H1 (cell line): ENCODE measurements at regions not wholly inside any gene's neighbourhood (a gene's known extent, or its start where the extent isn't known, plus 50 kb on each side); places are given as distances from the start of the nearest gene placed in this dataset.

ENCODE experiments used
- CBX8 ChIP-seq: fragments of 300-800, 300-1000 bp; sonication (generic); IDR thresholded peaks from 2 replicates; pipeline ENCODE4 v1.7.1; 2016; ENCODE audit warnings: low read depth, low read length, borderline replicate concordance
- CHD2 ChIP-seq: IDR thresholded peaks from 2 replicates; pipeline ENCODE4 v1.6.1; 2012; ENCODE audit warnings: low read length, improper control_type of control experiment
- EGR1 ChIP-seq: IDR thresholded peaks from 2 replicates; pipeline ENCODE4 v1.6.1; 2011; ENCODE audit warnings: low read depth, low read length, borderline replicate concordance
- EP300 ChIP-seq, 2 experiments: IDR thresholded peaks; 1 replicate in 1 of 2; 2 replicates in 1 of 2; pipeline ENCODE4 v1.6.1; 2011 to 2012; ENCODE audit warnings: low read depth in 2 of 2, low read length in 2 of 2, mild to moderate bottlenecking in 2 of 2, borderline replicate concordance in 1 of 2, inconsistent platforms in 1 of 2, moderate library complexity in 1 of 2
- POLR2A ChIP-seq, 2 experiments: IDR thresholded peaks; 1 replicate in 1 of 2; 2 replicates in 1 of 2; pipeline ENCODE4 v1.6.1; 2011; ENCODE audit warnings: low read depth in 2 of 2, low read length in 2 of 2, mild to moderate bottlenecking in 2 of 2; ENCODE audit errors: control extremely low read depth in 1 of 2
- POLR2AphosphoS5 ChIP-seq: IDR thresholded peaks from 2 replicates; pipeline ENCODE4 v1.6.1; 2011; ENCODE audit warnings: low read depth, low read length
- RAD21 ChIP-seq, 2 experiments: IDR thresholded peaks in 1 of 2; conservative IDR thresholded peaks in 1 of 2; 2 replicates each; pipeline ENCODE4 v1.6.1; 2011; ENCODE audit warnings: low read depth in 2 of 2, low read length in 2 of 2, improper control_type of control experiment in 1 of 2, inconsistent platforms in 1 of 2, mild to moderate bottlenecking in 1 of 2, moderate library complexity in 1 of 2
- RXRA ChIP-seq: IDR thresholded peaks from 2 replicates; pipeline ENCODE4 v1.6.1; 2011; ENCODE audit warnings: low read depth, mild to moderate bottlenecking, low read length, moderate library complexity; ENCODE audit not compliant: insufficient read depth
- SP1 ChIP-seq: IDR thresholded peaks from 2 replicates; pipeline ENCODE4 v1.6.1; 2011; ENCODE audit warnings: low read depth, low read length
- TF ChIP-seq, protein P1 (sequence below), 3 experiments: IDR thresholded peaks; 1 replicate in 2 of 3; 2 replicates in 1 of 3; pipeline versions ENCODE4 v1.5.1 to v1.6.1; 2011; ENCODE audit warnings: low read length in 3 of 3, mild to moderate bottlenecking in 3 of 3, inconsistent platforms in 2 of 3, low read depth in 1 of 3, moderate library complexity in 1 of 3; ENCODE audit not compliant: insufficient read depth in 1 of 3; ENCODE audit errors: control extremely low read depth in 1 of 3
- TF ChIP-seq, protein P2 (sequence below): IDR thresholded peaks from 2 replicates; pipeline ENCODE4 v1.6.1; 2012; ENCODE audit warnings: inconsistent platforms
- TF ChIP-seq, protein P3 (sequence below): IDR thresholded peaks from 2 replicates; pipeline ENCODE4 v1.6.1; 2011; ENCODE audit warnings: low read depth, mild to moderate bottlenecking, low read length; ENCODE audit not compliant: insufficient read depth

DNA sequence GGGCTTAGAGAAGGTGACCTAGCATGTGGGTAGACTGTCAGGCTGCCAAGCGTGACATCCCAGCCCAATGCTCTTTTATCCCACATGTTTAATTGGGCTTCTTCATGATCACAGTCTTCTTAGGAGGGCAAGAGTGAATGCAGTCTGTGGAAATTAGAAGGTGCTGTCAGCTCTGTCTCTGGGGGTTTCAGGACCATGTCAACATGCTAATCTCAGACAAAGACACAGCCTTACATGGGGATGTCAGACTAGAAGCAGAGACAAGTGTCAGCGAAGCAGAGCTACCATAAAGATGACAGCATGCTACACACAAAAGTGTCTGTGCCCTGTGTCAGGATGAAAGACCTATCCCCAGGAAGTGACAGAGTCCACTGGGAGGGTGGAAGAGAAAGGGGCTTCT lies 120.1 kb upstream of the SLC25A36 start:
- TF ChIP-seq CHD2 (no peak), POLR2AphosphoS5 (no peak), RAD21 (IDR thresholded peaks at IDR 0.05 in 1 of 2, conservative IDR thresholded peaks at IDR 0.05 in 1 of 2; ENCODE audit: low read depth in 2 of 2, low read length in 2 of 2) (no peak), CBX8 (no peak), EP300 (IDR thresholded peaks at IDR 0.05; ENCODE audit: borderline replicate concordance in 1 of 2, low read depth in 2 of 2, low read length in 2 of 2) (no peak), SP1 (no peak), EGR1 (no peak), POLR2A (IDR thresholded peaks at IDR 0.05; ENCODE audit: control extremely low read depth in 1 of 2, low read depth in 2 of 2, low read length in 2 of 2) (no peak), RXRA (no peak)
- TF ChIP-seq, protein P1, sequence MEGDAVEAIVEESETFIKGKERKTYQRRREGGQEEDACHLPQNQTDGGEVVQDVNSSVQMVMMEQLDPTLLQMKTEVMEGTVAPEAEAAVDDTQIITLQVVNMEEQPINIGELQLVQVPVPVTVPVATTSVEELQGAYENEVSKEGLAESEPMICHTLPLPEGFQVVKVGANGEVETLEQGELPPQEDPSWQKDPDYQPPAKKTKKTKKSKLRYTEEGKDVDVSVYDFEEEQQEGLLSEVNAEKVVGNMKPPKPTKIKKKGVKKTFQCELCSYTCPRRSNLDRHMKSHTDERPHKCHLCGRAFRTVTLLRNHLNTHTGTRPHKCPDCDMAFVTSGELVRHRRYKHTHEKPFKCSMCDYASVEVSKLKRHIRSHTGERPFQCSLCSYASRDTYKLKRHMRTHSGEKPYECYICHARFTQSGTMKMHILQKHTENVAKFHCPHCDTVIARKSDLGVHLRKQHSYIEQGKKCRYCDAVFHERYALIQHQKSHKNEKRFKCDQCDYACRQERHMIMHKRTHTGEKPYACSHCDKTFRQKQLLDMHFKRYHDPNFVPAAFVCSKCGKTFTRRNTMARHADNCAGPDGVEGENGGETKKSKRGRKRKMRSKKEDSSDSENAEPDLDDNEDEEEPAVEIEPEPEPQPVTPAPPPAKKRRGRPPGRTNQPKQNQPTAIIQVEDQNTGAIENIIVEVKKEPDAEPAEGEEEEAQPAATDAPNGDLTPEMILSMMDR (IDR thresholded peaks at IDR 0.05; ENCODE audit: control extremely low read depth in 1 of 3, insufficient read depth in 1 of 3, low read depth in 1 of 3, low read length in 3 of 3), result no peak
- TF ChIP-seq, protein P2, sequence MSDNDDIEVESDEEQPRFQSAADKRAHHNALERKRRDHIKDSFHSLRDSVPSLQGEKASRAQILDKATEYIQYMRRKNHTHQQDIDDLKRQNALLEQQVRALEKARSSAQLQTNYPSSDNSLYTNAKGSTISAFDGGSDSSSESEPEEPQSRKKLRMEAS, result no peak
- TF ChIP-seq, protein P3, sequence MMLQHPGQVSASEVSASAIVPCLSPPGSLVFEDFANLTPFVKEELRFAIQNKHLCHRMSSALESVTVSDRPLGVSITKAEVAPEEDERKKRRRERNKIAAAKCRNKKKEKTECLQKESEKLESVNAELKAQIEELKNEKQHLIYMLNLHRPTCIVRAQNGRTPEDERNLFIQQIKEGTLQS, result no peak
